ENCODE measurements at regions not wholly inside any gene's neighbourhood (a gene's known extent, or its start where the extent isn't known, plus 50 kb on each side); places are given as distances from the start of the nearest gene placed in this dataset.

- no peak for DNase-seq (ENCODE audit: low read depth)
- no peak for TF ChIP-seq CTCF (IDR thresholded peaks at IDR 0.05; ENCODE audit: control insufficient read depth, insufficient read depth, low read depth, low read length, missing control alignments)
- H3K4me3 ChIP-seq (ENCODE audit: control insufficient read depth, low read depth, low read length) = no peak overlapping the region
Observed at GRCh38 chr5:8682381-8682780, 813.4 kb downstream of the MTRR start.

GRCh38 chr5:8683496-8683895, 814.5 kb downstream of the MTRR start:
- no peak for DNase-seq (ENCODE audit: low read depth)
- no peak for TF ChIP-seq CTCF (IDR thresholded peaks at IDR 0.05; ENCODE audit: control insufficient read depth, insufficient read depth, low read depth, low read length, missing control alignments)
- H3K4me3 ChIP-seq (ENCODE audit: control insufficient read depth, low read depth, low read length) = no peak overlapping the region

- DNase-seq (ENCODE audit: low read depth) = no peak
- TF ChIP-seq CTCF (IDR thresholded peaks at IDR 0.05; ENCODE audit: control insufficient read depth, insufficient read depth, low read depth, low read length, missing control alignments) = no peak
- H3K4me3 ChIP-seq (ENCODE audit: control insufficient read depth, low read depth, low read length) = no peak overlapping the region
Observed at GRCh38 chr5:8685704-8686103, 816.8 kb downstream of the MTRR start.

- no peak overlapping the region for H3K4me3 ChIP-seq (ENCODE audit: control insufficient read depth, low read depth, low read length)
- peak; percentile 20 for DNase-seq (ENCODE audit: low read depth)
- TF ChIP-seq CTCF (IDR thresholded peaks at IDR 0.05; ENCODE audit: control insufficient read depth, insufficient read depth, low read depth, low read length, missing control alignments) = no peak
Observed at GRCh38 chr5:8686707-8687106, 817.8 kb downstream of the MTRR start.

GRCh38 chr5:8689773-8690172, 820.8 kb downstream of the MTRR start:
- no peak for TF ChIP-seq CTCF (IDR thresholded peaks at IDR 0.05; ENCODE audit: control insufficient read depth, insufficient read depth, low read depth, low read length, missing control alignments)
- H3K4me3 ChIP-seq (ENCODE audit: control insufficient read depth, low read depth, low read length) = no peak overlapping the region
- DNase-seq (ENCODE audit: low read depth) = no peak

GRCh38 chr5:8691221-8691620, 822.3 kb downstream of the MTRR start:
- no peak for DNase-seq (ENCODE audit: low read depth)
- no peak overlapping the region for H3K4me3 ChIP-seq (ENCODE audit: control insufficient read depth, low read depth, low read length)
- TF ChIP-seq CTCF (IDR thresholded peaks at IDR 0.05; ENCODE audit: control insufficient read depth, insufficient read depth, low read depth, low read length, missing control alignments) = no peak

- no peak for DNase-seq (ENCODE audit: low read depth)
- TF ChIP-seq CTCF (IDR thresholded peaks at IDR 0.05; ENCODE audit: control insufficient read depth, insufficient read depth, low read depth, low read length, missing control alignments) = no peak
Observed at GRCh38 chr5:8693341-8693844, 824.4 kb downstream of the MTRR start.

More at GRCh38 chr5:8693341-8693844, 824.4 kb downstream of the MTRR start:
- no peak overlapping the region for H3K4me3 ChIP-seq (ENCODE audit: control insufficient read depth, low read depth, low read length)
